GM21825 (cell line): ENCODE measurements at regions not wholly inside any gene's neighbourhood (a gene's known extent, or its start where the extent isn't known, plus 50 kb on each side); places are given as distances from the start of the nearest gene placed in this dataset.
"Not testable (repeated sequence)": the region's sequence is repeated elsewhere in the genome, so short reads cannot be mapped to it uniquely, and the experiment has no call there.

ENCODE experiments used
- ATAC-seq: cut with Tn5 transposase; IDR thresholded peaks from one replicate; pipeline ENCODE4 v1.9.1; 2021; ENCODE audit warnings: mild to moderate bottlenecking, moderate library complexity; ENCODE audit not compliant: unreplicated experiment

- no peak for ATAC-seq
Observed at GRCh38 chr14:40413136-40413535, 980.9 kb upstream of the FBXO33 start.

DNA sequence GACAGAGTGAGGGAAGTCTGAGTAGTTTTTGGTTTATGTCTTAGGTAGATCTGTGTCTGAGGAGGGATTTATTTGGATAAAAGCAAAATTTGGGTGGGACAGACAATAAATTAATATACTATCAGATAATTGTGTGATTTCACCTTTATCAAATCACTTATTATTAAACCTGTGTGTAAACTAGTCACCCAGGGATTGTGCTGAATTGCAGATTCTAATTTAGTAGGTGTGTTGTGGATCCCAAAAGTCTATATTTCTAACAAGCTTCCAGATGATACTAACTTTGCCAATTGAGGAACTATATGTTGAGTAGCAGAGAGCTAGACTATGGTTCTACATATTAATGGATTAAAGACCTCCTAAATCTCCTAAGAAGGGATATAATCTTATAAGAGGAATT lies 978.5 kb upstream of the FBXO33 start:
- no peak for ATAC-seq

- no peak for ATAC-seq
Observed at GRCh38 chr14:40402957-40403356, 970.7 kb upstream of the FBXO33 start.

DNA sequence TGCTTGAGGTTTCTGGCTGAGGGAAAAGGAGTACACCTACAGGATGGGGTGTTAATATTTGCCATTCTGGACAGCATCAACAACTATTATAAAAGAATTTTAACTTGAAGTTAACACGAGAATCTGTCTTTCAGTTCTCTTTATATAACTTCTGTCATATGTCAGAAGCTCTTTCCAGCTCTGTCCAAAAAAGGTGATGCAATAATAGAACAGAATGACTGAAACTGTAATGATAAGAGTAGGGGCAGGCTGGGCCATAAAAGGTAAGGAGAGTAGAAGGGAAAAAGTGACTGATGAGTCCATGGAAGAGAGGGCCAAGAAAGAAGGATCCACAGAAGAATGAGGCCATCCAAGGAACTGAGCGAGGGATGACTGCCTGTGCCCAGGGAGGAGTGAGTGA lies 966.7 kb upstream of the FBXO33 start:
- no peak for ATAC-seq

- ATAC-seq, result no peak
Observed at GRCh38 chr14:40394634-40395340, 962.6 kb upstream of the FBXO33 start.

- no peak for ATAC-seq
Observed at GRCh38 chr14:40393143-40393542, 960.9 kb upstream of the FBXO33 start.

DNA sequence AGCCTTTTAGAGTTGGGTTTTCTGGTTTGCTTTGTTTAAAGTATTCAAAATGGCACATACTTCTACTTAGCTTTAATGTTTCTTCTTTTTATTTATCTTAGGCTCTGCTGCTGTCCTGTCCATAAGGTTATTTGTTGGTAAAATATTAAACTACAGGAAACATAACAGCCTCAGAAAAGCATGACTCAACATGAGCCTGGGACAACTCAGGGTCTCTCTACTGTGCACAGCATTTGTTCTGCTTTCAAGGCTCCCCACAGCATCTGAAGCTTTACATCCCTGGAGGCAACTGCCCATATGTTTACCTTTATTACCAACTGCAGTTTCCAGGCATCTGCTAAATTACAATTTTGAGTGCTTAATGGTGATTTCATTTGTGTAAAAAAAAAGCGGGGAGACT lies 954.2 kb upstream of the FBXO33 start:
- ATAC-seq, result no peak

DNA sequence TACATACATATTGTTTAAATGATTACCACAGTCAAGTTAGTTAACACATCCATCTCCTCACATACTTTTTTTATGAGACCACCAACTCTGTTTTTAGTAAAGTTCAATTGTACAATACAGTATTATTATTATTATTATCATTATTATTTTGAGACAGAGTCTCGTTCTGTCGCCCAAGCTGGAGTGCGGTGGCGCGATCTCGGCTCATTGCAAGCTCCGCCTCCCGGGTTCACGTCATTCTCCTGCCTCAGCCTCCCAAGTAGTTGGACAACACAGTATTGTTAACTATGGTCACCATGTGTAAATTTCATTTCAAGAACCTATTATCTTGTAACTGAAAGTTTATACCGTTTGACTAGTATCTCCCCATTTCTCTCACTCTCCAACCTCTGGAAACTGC lies 942.0 kb upstream of the FBXO33 start:
- no peak for ATAC-seq

- ATAC-seq, result no peak
Observed at GRCh38 chr14:40371011-40371410, 938.8 kb upstream of the FBXO33 start.

GRCh38 chr14:40368314-40368713 lies 936.1 kb upstream of the FBXO33 start:
- no peak for ATAC-seq

DNA sequence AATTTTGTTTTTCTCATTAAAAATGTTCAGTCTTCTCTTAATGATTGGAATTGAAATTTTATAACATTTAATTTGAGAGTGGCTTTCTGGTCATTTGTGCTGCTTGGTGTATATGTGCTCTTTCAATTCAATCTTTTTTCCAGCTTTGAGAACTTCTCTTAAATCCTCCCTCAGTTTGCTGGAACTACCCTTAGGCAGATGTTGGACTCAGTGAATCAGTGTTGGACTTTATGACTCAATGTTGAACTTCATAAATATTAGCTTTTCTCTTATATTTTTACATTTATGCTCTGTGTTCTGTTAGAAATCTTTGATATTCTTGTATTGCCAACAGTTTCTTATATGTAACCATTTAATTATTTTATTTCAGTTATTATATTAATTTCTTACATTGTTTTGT lies 935.5 kb upstream of the FBXO33 start:
- ATAC-seq, result no peak

DNA sequence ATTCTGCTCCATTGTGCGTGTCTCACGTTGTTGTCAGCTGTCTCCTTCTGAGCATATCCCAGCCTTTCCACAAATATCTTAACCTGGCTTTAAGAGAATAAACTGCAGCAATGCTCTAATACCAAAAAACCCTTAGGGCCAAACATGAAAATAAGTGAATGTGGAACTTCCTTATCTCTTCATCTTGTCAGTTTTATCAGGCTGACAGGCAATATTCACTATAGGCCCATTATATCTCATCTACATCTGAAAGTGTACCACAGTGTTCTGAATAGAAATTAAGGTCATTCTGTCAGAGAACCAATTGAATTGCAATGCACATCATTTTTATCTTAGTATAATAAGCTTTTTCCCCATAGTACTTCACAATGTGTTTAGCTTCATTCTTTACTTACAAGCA lies 933.1 kb upstream of the FBXO33 start:
- ATAC-seq, result no peak

DNA sequence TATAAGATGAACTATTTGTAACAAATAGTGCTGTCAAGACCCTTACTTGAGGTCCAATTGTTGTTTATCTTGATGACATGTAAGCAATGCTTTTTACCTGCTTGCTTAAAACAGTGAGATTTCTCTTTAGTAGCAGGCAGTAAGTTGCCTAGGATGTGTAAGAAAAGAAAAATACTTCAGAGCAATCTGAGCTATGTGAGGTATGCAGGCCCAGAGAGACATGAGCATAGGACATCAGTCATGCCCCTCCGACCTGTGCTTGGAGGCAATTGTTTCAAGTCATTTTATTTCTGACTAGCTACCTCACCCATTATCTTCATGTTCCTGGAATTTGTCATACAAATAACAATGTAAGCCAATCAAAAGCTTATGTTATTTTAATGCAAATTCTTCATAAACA lies 930.6 kb upstream of the FBXO33 start:
- no peak for ATAC-seq

- no peak for ATAC-seq
Observed at GRCh38 chr14:40354754-40355153, 922.5 kb upstream of the FBXO33 start.

DNA sequence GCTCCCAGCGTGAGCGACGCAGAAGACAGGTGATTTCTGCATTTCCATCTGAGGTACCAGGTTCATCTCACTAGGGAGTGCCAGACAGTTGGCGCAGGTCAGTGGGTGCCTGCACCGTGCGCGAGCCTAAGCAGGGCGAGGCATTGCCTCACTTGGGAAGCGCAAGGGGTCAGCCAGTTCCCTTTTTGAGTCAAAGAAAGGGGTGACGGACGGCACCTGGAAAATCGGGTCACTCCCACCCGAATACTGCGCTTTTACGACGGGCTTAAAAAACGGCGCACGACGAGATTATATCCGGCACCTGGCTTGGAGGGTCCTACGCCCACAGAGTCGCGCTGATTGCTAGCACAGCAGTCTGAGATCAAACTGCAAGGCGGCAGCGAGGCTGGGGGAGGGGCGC lies 915.9 kb upstream of the FBXO33 start:
- not testable (repeated sequence) for ATAC-seq

DNA sequence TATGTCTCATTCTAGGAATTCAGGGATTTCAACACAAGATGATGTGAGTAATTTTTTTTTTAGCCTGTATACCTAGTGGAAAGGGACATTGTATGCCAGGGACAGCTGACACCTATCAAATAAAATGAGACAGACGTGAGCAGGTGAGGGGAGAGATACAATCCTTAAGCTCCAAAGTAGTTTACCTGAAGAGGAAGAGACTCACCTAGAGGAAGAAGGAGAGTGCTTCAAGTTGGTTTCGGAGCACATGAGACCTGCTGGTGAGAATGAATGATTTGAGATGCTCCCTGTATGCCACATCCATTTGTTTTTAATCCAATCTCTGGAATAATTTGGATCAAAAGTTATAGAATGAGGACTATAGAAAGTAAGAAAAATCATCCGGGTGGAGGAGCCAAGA lies 915.4 kb upstream of the FBXO33 start:
- no peak for ATAC-seq

DNA sequence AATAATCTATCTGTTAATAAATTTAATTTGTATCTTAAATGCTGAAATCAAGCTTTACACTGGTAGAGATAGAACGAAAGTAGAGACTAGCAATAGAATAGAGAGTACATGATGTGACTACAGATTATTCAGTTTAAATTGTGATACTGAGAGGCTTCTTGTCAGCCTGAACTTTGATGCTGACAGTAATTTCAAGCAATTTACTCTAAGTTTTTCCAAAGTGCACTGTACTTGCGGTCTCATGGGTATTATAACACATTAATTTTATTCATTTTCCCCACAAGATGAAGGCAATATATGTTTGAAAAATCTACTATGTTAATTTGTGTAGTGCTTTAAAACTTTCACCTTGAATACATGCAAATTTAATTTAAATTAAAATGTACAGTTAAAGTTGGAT lies 914.0 kb upstream of the FBXO33 start:
- ATAC-seq, result no peak

- no peak for ATAC-seq
Observed at GRCh38 chr14:40345334-40345733, 913.1 kb upstream of the FBXO33 start.

DNA sequence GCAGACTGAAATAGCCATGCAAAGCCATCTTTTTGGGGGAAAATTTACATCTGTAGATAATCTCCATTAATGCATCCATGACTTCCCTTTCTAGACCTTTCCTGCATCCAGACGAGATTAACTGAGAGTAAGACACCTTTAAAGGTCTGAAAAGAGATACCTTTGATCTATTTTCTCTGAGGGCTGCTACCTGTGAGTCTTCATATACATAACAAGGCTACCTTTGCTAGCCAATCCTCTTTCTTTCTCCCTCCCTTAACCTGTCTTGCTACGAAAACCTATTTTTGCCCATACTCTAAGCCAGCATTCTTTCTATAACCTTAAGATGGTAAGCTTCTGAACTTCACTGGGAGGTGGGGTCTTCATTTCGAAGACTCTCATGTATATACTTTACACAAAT lies 908.5 kb upstream of the FBXO33 start:
- no peak for ATAC-seq

GRCh38 chr14:40336846-40337245 lies 904.6 kb upstream of the FBXO33 start:
- ATAC-seq, result no peak

DNA sequence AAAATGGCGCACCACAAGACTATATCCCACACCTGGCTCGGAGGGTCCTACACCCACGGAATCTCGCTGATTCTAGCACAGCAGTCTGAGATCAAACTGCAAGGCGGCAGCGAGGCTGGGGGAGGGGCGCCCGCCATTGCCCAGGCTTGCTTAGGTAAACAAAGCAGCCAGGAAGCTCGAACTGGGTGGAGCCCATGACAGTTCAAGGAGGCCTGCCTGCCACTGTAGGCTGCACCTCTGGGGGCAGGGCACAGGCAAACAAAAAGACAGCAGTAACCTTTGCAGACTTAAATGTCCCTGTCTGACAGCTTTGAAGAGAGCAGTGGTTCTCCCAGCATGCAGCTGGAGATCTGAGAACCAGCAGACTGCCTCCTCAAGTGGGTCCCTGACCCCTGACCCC lies 894.3 kb upstream of the FBXO33 start:
- not testable (repeated sequence) for ATAC-seq

DNA sequence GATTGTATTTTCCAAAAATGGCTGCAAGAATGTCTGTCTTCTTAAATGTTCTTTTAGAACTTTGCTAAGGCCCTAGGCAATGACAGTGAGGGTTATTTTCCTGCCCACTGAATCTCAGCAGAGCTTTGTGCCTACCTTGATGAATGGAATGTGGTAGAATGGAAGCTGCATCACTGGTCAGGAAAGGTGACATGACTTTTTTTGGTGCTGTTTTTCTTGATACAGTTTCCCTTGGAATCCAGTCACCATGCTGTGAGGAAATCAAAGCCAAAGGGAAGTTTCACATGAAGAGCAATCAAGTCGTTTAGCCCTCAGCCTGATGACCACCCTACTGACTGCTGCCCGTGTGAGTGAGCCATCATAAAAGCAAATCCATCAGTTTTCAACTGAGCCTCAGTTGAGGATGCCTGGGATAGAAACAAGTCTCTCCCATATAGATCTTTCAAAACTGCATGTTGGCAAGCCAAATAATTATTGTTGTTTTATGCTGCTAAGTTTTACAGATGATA lies 886.0 kb upstream of the FBXO33 start:
- ATAC-seq, result no peak

DNA sequence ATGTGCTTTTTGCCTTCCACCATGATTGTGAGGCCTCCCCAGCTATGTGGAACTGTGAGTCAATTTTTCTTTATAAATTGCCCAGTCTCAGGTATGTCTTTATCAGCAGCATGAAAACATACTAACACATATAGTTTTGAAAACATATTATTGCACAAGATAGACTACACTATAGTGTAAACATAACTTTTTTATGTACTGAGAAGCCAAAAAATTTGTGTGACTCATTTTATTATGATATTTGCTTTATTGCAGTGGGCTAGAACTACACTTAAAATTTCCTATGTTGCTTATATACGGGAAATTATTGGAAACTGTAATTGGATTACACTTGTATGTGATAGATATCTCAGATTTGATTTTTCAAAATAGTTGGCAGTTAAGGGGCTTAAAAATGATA lies 885.5 kb upstream of the FBXO33 start:
- ATAC-seq, result no peak
